ENCODE measurements at regions not wholly inside any gene's neighbourhood (a gene's known extent, or its start where the extent isn't known, plus 50 kb on each side); places are given as distances from the start of the nearest gene placed in this dataset.

GRCh38 chr4:180057891-180058671 is 2185.1 kb upstream of the TENM3 start:
- no peak for DNase-seq (ENCODE audit: low spot score)

GRCh38 chr4:180058691-180059215 is 2184.4 kb upstream of the TENM3 start:
- DNase-seq (ENCODE audit: low spot score), result no peak

GRCh38 chr4:180059216-180059881 is 2183.9 kb upstream of the TENM3 start:
- DNase-seq (ENCODE audit: low spot score), result no peak

GRCh38 chr4:180060159-180060889 is 2182.9 kb upstream of the TENM3 start:
- DNase-seq (ENCODE audit: low spot score), result peak; percentile 40

- DNase-seq (ENCODE audit: low spot score), result no peak
These were observed 2162.1 kb upstream of the TENM3 start for GRCh38 chr4:180081072-180081471.

DNA sequence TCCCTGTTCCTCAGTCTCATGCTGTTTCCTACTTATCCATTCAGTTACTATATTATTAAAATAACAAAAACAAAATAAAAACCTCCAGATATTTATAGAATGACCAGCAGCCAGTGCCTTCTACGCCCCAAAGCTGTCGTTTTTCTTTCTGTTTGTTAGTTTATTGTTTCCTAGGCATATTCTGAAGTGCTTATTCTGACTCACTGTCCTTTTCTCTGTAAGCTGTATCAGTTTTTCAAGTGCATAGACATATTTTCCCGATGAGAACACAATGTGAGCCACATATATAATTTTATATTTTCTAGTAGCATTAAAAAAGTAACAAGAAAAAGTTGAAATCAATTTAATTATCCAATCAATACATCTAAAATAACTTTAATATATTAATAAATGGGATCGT is 2158.6 kb upstream of the TENM3 start:
- peak; percentile 18 for DNase-seq (ENCODE audit: low spot score)

- no peak for DNase-seq (ENCODE audit: low spot score)
These were observed 2156.6 kb upstream of the TENM3 start for GRCh38 chr4:180086480-180087190.

DNA sequence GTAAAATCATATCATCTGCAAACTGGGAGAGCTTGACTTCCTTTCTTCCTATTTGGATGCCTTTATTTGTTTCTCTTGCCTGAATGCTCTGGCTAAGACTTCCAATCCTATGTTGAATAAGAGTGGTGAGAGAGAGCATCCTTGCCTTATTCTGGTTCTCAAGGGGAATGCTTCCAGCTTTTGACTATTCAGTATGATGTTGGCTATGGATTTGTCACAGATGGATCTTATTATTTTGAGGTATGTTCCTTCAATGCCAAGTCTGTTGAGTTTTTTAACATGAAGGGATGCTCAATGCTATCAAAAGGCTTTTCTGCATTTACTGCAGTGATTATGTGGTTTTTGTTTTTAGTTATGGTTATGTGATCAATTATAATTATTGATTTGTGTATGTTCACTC is 2144.6 kb upstream of the TENM3 start:
- DNase-seq (ENCODE audit: low spot score), result no peak

DNA sequence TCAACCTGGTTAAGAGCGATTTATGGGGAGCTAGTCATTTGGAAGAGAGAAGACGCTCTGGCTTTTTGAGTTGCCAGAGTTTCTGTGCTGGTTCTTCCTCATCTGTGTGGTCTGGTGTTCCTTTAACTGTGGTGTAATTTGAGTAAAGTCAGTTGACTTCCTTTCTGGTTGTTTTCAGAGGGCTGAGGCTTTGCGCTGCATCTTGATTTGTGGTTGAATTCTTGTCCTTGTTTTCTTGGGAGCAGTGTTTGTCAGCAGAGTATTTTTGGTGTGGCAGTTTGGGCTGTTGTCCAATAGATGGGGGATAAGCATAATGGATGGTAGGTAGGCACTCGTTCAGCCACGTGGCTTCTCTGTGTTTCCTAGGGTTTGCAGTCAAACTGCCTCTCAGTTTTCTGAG is 2143.2 kb upstream of the TENM3 start:
- no peak for DNase-seq (ENCODE audit: low spot score)

DNA sequence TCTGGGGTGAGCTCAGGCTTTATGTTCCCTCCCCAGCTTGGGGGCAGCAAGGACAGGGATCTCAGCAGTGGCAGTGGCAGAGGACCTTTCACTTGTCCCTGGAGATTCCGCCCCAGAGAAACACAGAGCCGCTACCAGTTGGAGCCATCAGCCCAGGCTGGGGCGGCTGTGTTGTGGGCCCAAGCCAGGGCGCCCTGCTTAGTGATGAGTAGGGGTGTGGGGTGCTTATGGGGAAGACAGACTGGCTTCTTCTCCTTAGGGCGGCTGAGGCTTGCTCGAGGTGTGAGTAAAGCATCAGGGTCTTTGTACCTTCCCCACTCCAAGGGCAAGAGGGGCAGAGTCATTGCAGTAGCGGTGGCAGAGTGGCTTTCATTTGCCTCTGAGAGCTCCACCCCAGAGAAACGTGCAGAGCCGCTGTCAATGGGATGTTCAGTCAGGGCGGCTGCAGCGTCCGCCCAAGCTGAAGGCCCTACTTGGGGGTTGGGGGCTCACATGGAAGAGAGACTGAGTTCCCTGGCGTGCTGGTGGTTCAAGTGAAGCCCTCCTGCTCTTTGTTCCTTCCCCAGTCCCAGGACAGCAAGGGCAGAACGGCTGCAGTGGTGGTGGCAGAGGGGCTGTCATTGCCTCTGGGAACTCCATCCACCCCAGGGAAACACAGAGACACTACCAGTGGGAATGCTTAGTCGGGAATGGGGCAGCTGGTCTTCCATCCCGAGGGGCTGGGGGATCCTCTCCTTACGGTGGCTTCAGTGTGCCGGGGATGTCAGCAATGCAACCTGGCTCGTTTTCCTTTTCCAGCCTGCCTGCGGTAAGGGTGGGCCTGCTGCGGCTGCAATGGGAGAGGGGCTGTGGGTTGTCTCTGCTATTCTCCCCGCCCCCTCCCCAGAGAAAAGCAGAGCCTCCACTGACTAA is 2142.5 kb upstream of the TENM3 start:
- no peak for DNase-seq (ENCODE audit: low spot score)

DNA sequence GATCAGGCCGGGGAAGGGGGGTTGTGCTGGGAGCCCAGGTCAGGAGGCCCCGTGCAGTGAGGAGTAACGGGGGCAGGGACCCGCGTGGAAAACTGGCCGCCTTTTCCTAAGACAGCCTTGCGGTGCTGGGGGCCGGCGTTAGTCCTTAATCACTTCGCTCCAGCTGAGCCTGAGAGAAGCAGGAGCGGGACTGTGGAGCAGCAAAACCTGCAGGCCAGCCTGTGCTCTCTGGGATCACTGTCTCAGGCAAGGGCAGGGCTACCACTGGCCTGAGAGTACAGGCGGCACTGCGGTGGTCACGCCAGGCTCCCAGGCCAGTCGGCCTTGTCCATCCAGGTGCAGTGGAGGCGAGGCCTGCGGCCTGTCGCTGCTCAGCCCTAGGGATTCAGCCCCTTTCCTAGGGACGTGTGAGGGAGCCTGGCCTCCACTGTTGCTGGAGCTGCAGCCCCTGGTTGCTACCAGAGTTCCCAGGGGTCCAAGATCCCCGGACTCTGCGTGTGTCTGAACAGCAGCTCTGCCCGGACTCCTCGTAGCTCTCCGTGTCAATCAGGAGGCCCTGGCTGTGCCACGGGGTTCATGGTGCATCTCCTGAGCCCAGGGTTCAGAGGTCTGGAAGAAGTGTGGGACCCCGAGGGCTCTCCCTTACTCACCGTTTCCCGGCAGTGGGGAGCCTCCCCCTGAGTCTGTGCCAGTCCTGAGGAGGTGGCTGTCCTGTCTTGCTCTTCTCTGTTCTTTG is 2141.7 kb upstream of the TENM3 start:
- no peak for DNase-seq (ENCODE audit: low spot score)

- DNase-seq (ENCODE audit: low spot score), result no peak
These were observed 2139.4 kb upstream of the TENM3 start for GRCh38 chr4:180103794-180104193.

DNA sequence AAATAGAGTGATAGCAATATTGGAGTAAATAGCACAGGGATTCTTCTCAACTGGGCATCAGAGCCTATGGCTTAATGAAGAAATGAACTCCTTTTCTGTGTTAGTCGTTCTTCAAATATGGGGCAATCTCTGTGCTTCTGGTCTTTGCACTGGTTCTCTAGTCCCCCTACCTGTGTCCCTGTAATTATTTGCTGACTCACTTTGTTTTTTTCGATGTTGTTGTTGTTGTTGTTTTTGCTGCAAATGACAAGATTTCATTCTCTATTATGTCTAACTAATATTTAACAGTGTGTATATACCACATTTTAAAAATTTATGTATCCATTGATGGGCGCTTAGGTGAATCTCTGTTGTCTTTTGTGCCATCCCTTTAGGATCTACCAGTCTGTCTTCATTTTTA is 2137.8 kb upstream of the TENM3 start:
- no peak for DNase-seq (ENCODE audit: low spot score)

DNA sequence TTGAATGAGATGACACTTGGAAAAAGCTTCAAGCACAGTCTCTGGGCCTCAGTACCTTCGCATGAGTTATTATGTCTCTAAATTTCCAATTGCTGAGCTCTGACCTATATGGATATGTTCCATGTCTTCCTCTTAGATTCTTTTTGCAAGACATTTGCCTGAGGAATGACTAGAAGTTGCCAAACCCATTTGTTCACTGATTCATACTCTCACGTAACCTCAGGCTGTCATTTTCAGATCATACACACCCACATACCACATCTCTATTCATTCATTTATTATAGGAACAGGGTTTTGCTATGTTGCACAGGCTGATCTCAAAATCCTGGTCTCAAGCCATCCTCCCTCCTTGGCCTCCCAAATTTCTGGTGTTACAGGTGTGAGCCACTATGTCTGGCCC is 2137.1 kb upstream of the TENM3 start:
- no peak for DNase-seq (ENCODE audit: low spot score)

- DNase-seq (ENCODE audit: low spot score), result no peak
These were observed 2136.2 kb upstream of the TENM3 start for GRCh38 chr4:180106997-180107396.

DNA sequence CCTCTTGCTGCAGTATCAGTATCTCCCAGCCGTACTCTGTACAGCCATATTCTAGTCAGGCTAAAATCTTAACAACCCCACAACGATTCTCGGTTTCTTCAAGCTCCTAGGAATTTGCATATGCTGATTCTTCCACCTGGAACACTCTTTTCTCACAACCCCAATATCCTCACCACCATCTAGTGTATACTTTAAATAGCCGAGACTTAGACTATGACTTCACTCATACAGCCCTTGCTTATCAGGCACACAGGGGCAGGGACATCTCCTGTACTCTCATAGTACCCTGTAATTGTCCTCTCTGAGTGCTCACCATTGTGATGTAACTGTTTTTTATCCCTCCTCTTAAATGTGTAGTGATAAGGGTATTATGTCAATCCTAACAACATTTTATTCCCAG is 2126.4 kb upstream of the TENM3 start:
- DNase-seq (ENCODE audit: low spot score), result no peak

DNA sequence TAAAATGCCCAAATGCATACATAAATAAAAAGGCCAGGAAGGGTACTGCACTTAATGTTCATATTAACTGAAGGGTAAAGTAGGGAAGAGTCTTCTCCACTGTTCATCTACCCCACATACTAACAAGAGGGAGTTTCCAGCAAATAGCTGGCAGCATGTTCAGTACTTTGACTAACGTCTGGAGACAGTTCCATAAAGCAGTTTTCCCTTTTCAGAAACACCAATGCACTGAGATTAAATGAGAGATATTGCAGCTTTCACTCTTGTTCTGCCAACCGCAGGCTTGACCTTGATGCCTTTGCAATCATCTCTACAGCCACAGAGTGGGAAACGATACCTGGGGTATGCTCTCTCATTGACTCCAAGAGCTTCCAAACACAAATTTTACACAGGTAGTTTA is 2123.1 kb upstream of the TENM3 start:
- no peak for DNase-seq (ENCODE audit: low spot score)

GRCh38 chr4:180134091-180134866 is 2108.9 kb upstream of the TENM3 start:
- peak; percentile 10 for DNase-seq (ENCODE audit: low spot score)

GRCh38 chr4:180141734-180142133 is 2101.5 kb upstream of the TENM3 start:
- no peak for DNase-seq (ENCODE audit: low spot score)

GRCh38 chr4:180148737-180149136 is 2094.5 kb upstream of the TENM3 start:
- no peak for DNase-seq (ENCODE audit: low spot score)

All from kidney capillary endothelial cell (primary cell).